ENCODE measurements at regions not wholly inside any gene's neighbourhood (a gene's known extent, or its start where the extent isn't known, plus 50 kb on each side); places are given as distances from the start of the nearest gene placed in this dataset.
A peak's percentile ranks its signal among the peaks of the same experiment; 100 is the strongest.

DNA sequence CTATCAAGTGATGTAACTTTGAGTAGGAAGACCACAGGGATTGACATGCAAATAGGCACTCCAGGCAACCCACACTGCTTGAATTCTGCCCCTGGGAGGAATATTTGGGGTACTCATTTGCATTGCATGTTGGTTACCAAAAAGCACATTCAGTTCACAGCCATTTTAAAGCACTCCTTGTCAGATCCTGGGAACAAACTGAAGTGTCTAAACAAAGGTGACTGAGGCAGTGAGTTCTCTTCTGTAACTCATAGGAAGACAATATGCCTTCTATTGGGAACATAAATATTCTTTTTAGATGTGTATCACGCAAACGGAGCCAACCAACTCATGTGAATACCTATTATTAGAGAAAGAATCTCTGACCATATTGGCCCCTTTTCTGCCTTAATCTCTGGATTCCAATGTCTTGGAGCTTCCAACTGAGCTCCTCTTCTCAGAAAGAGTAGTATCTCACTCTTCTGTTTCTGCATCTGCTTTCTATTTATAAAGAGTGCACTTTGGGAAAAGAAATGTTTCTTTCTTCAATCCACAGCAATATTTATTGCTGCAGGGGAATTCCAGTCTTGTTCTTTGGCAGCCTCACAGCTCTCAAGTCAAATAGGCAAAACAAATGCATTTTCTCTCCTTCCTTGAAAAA, 125.7 kb upstream of the NBEA start:
- peak; percentile 33 for DNase-seq (ENCODE audit: low spot score)

DNA sequence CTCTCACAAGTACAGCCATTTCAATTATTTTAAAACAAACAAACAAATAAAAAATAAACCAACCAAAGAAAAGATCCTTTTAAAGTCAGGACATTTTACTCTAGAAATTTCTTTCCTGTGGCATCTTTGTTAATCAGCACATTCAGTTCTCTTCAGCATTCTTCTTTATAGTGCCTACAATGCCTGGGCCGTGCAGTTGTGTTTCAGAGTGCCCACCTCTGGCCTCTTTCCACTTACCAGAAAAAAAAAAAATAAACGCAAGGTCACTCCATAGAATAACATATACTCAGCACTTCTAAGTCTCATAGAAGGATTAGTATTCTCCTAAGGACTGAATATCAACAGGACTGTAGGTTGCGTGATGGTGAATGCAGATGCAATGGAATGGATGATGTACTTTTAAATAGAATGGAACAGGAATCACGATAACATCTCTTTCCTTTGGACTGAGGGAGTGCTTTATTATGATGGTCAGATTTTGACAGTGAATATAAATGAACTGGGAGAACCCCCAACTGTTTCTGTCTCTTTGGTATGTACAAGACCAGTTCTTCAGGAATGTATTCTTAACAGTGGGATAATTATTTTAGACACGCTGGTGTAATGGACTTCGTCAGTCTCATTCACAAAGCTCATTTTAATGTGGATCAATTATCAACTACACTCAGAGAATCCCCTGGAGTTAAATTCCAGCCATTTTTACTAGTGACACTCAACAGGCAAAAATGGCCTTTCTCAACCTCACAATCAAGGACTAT, 125.0 kb upstream of the NBEA start:
- DNase-seq (ENCODE audit: low spot score) = no peak

DNA sequence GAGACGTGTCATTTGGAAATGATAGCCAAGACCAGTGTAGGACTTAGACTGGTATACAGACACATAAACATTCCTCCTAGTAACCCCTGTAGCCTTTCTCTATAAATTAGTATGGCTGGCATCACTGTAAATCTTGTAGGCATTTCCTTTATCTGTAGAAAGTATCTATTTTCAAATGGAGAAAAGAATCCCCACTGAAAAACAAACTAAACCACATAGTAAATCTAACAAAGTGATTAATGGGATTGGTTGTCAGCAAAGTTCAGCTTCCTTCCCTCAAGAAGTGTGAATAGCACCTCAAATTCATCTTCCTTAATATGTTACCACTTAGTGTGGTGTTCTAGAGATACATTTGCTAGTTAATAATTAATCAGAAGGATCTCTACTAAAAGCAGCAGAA, 119.4 kb upstream of the NBEA start:
- no peak for DNase-seq (ENCODE audit: low spot score)

DNA sequence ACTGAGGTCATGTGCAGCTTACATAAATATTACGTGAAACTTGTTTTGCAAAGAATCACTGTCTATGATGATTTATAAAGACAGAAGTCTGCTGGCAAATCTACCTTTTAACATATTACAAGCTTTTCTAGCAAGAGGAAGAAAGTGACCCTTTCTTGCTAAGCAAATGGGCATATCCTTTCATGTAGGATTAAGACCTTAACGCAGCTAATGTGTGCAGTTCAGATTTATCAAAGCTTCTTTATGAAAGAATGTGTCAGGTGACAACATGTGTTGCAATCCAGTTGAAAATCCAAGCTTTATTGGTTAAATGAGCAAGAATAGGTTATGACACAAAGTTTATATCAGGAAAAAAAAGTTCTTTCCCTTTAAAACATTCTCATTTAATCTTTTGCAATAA, 115.6 kb upstream of the NBEA start:
- DNase-seq (ENCODE audit: low spot score) = no peak

DNA sequence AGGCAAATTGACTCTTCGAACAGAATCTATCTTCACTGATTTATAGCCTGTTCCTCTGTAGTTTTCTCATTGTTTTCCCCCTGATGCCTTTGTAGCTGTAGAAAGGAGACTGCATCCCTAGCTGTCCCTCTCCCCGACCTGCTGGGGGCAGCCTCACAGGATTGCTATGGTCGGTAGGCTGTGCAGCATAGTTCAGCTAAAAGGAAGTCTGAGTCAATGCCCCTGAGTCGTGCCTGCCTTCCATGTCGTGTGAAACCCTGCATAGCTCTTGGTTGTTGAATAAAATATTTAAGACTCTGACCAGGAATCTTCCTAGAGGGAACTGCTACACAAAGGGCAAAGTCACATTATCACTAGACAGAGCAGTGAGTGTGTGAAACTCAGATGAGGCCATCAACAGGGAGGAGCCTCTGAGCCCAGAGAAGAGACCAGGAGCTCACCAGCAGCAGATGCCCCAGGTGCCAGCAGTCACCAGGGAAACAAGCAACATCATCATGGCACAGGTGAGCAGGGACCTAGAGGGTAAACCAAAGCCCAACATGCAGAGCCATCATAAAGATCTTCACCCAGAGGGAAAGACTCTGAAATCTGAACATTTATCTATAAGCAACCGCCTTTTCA, 108.4 kb upstream of the NBEA start:
- peak; percentile 27 for DNase-seq (ENCODE audit: low spot score)

DNA sequence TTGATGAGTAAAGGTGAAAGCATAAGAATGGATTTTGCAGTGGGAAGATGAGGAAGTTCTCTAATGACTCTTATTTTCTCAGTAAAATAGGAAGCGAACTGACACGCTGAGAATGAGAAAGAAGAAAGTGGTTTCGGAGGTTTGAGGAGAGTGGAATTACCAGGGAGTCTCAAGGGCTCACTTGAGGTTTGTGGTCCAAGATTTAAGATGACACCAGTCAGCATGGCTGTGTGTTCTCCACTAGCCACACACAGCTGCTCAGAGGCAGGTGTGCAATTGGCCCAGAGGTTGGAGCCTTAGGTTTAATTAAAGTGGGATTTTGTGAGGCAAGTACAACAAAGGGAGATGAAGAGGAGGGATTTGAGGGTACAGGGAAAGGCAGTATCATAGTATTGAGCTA, 99.6 kb upstream of the NBEA start:
- no peak for DNase-seq (ENCODE audit: low spot score)

DNA sequence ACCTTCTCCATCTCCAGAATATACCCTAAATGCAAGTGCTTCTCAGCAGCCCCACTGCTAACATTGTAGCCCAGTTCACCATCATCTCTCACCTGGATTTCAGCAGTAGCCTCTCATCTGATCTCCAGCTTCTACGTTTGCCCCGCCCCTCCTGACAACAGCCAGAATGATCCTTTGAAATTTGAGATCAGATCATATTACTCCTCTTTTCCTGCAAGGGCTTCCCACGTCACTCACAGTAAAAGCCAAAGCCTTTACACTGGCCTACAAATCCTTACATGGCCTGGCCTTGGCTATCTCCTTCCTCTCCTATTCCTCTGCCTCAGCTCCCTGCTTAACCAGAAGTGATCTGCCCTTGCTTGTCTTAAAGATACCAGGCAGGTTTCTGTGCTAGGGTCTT, 94.3 kb upstream of the NBEA start:
- no peak for DNase-seq (ENCODE audit: low spot score)

DNA sequence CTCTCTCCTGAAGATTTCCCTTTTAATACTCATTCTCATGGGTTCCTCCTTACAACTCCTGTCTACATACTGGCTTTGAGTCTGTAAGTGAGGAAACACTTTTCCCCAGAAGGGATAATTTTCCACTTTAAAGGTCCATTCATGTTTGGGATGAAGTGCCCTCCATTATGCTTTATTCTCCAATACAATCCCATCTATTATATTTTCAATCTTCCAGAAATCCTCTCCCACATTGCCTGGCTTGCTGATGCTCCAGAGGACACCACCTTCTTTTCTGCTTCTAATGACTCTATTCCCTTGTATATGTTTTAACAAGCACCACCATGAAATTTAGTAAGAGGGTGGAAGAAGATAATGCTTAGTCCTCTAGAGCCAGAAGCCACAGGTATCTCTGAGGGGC, 92.7 kb upstream of the NBEA start:
- DNase-seq (ENCODE audit: low spot score) = no peak

DNA sequence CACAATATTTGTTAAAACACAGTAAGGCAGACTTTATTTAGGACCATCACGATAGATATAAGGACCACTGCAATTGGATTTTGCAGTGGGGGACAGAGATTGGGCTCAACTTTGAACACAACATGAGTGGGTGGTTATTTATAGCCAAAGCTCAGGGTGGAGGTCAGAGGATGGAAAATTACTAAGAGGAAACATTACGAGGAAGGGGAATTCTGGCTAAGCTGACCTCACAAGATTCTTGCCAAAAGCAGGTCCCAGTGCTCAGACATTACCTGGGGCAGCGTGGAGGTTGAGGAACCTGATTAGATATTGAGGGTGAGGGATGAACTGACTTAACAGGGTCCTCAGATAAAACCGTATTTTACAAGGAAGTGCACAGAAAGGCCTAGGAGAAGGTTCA, 88.9 kb upstream of the NBEA start:
- DNase-seq (ENCODE audit: low spot score) = no peak

DNA sequence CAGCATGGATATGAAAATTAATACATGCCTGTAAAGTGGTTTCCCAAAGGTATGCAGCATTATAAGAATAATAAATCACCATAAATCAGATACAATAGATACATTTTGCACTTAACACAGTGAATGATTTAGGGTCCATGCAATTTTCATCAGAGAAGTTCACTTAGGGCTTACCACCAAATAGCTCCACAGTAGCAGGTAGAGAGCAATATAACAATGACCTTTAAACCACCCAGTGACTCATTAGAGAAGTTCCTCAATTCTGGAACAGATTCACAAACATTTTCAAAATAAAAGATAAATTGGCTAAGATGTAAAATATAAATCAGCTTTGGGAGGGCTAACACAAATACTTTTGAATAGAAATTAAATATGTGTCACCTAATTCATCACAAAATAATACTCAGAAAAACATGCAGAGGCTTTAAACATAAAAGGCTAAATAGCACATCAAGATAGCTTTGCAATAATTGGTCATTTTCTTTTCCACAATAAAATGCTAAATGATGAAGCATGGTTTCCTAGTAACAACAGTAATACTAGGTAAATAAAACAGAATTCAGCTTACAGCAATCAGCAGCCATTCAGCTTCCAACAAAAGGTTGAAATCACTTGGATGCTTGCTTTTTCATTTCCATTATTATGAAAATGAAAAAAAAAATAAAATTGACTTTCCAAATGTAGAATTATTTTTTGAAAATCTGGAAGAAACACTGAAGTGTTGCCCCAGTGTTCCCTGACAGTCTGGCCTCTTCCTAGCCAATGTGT, 84.3 kb upstream of the NBEA start:
- peak; percentile 12 for DNase-seq (ENCODE audit: low spot score)

DNA sequence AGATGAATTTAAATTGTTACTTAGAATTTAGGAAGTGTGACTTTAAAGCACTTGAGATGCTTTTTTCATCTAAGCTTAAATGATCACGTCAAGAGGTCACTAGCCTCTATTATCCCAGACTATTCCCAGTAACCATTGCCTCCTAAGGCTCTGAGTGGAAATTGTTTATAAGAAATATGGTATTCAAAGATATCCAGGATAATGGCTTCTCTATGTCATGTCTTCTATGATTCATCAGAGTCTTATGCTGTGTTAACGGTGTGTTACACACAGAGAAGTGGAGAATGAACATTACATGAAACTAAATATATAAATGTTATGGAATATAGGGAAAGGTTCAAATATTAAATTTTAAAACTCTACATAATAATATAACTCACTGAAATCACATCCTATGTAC, 79.8 kb upstream of the NBEA start:
- DNase-seq (ENCODE audit: low spot score) = no peak

DNA sequence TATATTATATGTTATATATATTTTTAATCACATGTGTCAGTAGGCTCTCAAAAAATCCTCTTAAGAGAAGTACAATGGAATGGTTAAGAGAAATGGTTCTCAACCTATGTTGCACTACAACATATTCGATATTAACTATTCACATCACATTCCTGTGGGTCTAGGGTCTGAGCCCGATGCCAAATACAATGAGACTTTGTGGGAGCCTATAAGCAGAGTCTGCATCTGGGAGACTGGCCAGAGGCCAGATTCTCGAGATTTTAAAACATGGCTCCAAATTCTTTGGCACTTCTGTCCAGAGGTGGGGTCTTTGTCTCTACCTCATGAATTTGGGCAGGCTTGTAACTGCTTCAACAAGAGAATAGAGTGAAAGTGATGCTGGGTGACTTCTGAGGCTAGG, 79.4 kb upstream of the NBEA start:
- DNase-seq (ENCODE audit: low spot score) = no peak

DNA sequence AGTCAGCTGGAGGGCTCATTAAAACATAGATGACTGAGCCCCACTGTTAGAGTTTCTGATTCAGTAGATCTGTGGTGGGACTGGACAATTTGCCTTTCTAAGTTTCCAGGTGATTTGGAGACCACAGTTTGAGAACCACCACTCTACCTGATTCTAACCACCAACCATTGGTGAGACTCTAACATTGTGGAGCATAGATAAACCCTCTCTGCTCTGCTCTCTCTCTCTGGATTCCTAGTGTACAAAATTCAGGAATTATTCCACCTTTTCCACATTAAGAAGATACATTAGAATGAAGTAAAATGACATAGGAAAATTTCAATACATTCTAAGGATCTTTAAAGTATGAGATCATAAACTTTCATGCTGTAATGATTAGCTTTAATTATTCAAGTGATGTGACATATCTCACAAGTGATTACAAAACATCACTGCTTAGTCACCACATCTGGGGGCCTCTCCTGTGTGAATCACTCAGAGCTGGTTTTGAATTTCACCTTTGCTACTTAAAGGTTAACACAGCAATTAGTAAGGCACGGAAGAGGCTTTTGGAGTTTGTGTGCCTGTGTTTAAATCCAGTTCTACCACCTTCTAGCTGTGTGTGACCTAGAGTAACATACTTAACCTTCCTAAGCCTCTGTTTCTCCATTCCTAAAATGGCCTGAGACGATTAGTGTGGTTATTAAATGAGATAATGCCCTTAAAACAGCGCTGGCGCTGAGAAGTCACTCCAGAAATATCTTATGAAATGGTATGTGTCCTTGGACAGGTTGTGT, 78.5 kb upstream of the NBEA start:
- DNase-seq (ENCODE audit: low spot score) = peak; percentile 73

DNA sequence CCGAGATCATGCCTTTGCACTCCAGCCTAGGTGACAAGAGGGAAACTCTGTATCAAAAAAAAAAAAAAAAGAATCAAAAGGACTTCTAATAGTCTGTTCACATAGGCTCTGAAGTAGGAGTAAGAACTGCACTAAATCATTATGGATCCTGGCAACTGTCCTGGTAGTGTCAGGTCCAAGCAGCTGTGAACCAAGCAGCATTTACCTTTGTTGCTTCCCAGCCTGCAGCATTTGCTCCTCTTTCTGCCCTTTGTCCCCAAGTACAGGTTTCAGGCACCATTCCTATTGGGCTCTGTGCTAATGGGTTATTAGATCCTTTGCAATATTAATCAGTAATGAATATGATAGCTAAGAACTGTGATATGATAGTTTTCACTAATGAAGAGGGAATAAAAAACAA, 77.4 kb upstream of the NBEA start:
- no peak for DNase-seq (ENCODE audit: low spot score)

DNA sequence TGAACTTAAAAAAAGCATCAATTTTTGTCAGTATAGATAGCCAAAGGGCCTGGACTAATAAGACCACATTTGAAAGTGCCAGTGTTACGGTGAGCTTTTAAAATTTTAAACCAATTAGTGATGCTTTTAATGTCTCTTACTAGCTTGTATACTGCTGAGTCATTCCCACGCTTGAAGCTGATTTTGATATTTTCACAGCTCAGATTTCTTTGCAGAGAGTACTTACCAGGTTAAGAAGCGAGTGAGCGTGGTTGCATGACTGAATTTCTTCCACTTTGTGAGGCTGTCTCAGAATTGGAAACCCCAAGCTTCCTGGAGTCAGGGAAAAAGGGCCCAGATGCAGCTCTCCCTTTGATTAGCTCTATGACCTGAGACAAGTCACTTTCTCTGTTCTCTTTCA, 74.5 kb upstream of the NBEA start:
- no peak for DNase-seq (ENCODE audit: low spot score)

DNA sequence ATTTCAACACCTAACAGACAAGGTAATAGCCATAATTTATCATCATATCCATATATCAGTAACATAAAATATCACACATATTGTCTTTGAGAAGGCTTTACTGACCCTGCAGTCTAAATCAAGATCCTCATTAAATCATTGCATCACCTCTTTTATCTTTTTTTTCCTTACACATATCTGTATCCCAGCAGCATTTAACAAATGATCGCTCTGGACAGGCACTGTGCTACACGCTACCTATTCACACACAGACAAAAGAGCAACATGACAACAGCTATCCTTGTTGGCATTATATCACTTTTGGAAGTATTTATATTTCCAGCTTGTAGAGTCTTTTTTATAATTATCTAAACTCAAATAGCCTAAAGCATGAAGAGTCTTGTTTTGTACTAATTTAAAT, 73.3 kb upstream of the NBEA start:
- DNase-seq (ENCODE audit: low spot score) = no peak

DNA sequence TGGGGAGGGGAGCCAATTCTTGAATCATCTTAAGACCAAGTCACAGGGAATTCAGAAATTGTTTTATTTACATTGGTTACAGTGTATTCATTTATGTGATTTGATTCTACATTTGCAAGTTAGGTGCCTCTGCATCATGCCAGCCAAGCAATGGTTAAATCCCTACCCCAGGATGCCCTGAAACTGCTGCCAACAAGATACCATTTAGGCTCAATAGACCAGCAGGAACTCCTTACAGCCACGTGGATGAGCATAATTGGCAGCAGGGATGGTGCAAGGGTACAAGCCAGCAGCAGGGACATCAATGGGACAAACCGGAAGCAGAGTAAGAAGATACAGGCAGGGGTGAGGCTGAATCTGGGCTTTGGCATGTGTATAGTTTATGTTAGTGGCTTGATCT, 72.4 kb upstream of the NBEA start:
- no peak for DNase-seq (ENCODE audit: low spot score)

DNA sequence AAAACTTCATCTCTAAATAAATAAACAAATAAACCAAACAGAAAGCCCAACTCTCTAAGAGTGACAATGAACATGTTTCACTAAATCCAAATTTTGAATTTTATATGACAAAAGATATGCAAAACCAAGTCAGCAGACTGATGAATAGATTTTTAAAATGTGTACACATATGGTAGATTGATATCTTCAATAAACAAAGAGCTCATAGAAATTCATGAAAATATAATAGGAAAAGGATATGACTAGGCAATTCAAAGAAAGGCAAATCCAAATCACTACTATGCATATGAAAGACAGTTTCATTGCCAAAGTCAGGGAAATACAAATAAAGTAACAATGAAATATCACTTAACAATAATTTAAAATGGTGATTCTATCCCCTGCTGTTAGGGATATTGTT, 63.7 kb upstream of the NBEA start:
- no peak for DNase-seq (ENCODE audit: low spot score)

DNA sequence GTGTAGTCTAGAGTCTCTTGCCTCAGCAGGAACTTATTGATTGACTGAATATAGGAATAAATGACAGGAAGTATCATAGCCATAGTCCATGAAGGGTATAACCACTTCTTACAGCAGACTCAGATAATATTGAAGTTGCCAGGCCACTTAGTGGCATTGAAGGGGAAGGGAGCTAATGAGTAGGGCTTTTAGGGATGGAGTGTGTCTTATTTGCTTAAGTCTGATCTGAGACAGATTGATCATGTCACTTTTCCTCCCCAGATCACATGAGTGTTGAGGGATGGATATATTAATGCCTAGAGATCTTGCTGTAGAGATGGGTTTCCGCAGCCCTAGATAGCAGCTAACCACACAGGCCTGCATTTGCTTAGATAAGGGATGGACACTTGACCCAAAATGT, 62.2 kb upstream of the NBEA start:
- no peak for DNase-seq (ENCODE audit: low spot score)

DNA sequence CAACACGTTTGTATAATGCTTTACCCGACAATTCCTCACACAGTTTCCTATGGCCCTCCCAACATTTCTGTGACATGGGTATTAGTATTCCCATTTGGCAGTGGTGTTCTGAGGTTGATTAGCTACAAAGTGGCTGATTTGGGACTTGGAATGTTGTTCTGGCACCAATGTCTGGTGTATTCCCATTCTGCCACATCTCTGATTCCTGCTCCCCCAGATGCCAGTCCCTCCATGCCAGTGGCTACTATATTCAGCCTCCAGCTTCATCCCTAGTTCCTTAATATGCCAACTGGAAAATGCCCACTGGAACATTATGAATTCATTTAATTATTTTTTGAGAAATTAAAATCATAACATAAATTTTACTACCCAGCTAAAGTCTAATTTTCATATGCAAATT, 60.6 kb upstream of the NBEA start:
- DNase-seq (ENCODE audit: low spot score) = no peak

DNA sequence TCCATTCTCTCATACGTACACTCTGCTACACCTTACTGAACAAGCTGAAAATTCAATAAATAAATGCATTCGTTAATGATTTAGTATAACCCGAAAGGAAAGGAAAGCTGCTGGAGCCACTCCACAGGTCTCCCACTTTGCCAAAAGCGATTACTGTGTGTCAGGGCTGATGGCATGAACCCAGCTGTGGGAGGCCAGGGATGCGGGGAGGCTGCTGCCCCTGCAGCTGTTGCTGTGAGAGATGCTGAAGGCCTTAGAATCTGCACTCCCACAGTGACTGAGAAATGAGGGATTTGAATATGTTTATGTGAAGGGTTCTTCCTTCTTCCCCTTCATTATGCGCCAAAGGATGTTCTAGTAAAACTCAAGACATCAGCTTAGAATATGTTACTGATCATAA, 58.7 kb upstream of the NBEA start:
- DNase-seq (ENCODE audit: low spot score) = no peak

DNA sequence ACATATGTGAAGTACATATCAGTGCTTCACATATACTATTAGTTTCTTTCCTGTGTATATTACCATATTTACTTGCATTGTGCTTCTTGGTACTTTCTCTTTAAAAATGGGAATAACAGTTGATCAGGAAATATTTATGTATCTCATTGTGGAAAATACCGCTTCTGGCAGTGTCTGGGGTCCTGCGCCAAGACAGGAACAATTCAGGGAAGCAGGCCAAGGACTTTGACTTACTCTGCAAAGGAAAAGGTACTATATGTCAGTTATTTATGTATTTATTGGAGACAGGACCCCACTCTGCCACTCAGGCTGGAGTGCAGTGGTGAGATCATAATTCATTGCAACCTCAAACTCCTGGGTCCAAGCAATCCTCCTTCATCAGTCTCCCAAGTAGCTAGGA, 57.7 kb upstream of the NBEA start:
- DNase-seq (ENCODE audit: low spot score) = no peak

All from AG20443 (cell line).